TTC549 (cell line): ENCODE measurements at regions not wholly inside any gene's neighbourhood (a gene's known extent, or its start where the extent isn't known, plus 50 kb on each side); places are given as distances from the start of the nearest gene placed in this dataset.

Experiments
- FAIRE-seq: peaks from 2 replicates; lab custom pipeline; 2012; peaks lifted over from hg19 to GRCh38; lab: Jason Lieb, UNC

- no peak for FAIRE-seq
Measured at GRCh38 chr2:6297238-6297637, 568.5 kb downstream of the CMPK2 start.

GRCh38 chr2:6301426-6301825, 564.3 kb downstream of the CMPK2 start:
- no peak for FAIRE-seq

- FAIRE-seq, result no peak
Measured at GRCh38 chr2:6308986-6309385, 556.7 kb downstream of the CMPK2 start.

- no peak for FAIRE-seq
Measured at GRCh38 chr2:6309415-6310255, 556.1 kb downstream of the CMPK2 start.

GRCh38 chr2:6310256-6311215, 555.2 kb downstream of the CMPK2 start:
- FAIRE-seq, result no peak

GRCh38 chr2:6312367-6312766, 553.3 kb downstream of the CMPK2 start:
- no peak for FAIRE-seq

- no peak for FAIRE-seq
Measured at GRCh38 chr2:6314218-6314960, 551.3 kb downstream of the CMPK2 start.

GRCh38 chr2:6325616-6326015, 540.1 kb downstream of the CMPK2 start:
- FAIRE-seq, result no peak

GRCh38 chr2:6326958-6327357, 538.7 kb downstream of the CMPK2 start:
- FAIRE-seq, result no peak

- no peak for FAIRE-seq
Measured at GRCh38 chr2:6336752-6337471, 528.8 kb downstream of the CMPK2 start.

- no peak for FAIRE-seq
Measured at GRCh38 chr2:6337472-6337820, 528.3 kb downstream of the CMPK2 start.

GRCh38 chr2:6341588-6342129, 524.0 kb downstream of the CMPK2 start:
- FAIRE-seq, result no peak

GRCh38 chr2:6342273-6342920, 523.3 kb downstream of the CMPK2 start:
- FAIRE-seq, result no peak

- no peak for FAIRE-seq
Measured at GRCh38 chr2:6343076-6343475, 522.6 kb downstream of the CMPK2 start.

- no peak for FAIRE-seq
Measured at GRCh38 chr2:6352247-6352646, 513.5 kb downstream of the CMPK2 start.

- FAIRE-seq, result no peak
Measured at GRCh38 chr2:6352906-6353515, 512.7 kb downstream of the CMPK2 start.

GRCh38 chr2:6353669-6354068, 512.0 kb downstream of the CMPK2 start:
- no peak for FAIRE-seq

GRCh38 chr2:6354546-6354945, 511.2 kb downstream of the CMPK2 start:
- no peak for FAIRE-seq

- no peak for FAIRE-seq
Measured at GRCh38 chr2:6355886-6356761, 509.6 kb downstream of the CMPK2 start.

- no peak for FAIRE-seq
Measured at GRCh38 chr2:6358546-6358945, 507.2 kb downstream of the CMPK2 start.
